Mammary epithelial cell (primary cell): ENCODE measurements at regions not wholly inside any gene's neighbourhood (a gene's known extent, or its start where the extent isn't known, plus 50 kb on each side); places are given as distances from the start of the nearest gene placed in this dataset.

ENCODE experiments used
- CTCF ChIP-seq, 2 donors: IDR thresholded peaks in 1 of 2; conservative IDR thresholded peaks in 1 of 2; 2 replicates each; pipeline ENCODE4 v1.5.1; 2011 to 2012; ENCODE audit warnings: inconsistent platforms in 2 of 2, low read length in 2 of 2, mild to moderate bottlenecking in 2 of 2, control low read depth in 1 of 2, low read depth in 1 of 2; ENCODE audit not compliant: insufficient read depth in 1 of 2; ENCODE audit errors: extremely low read depth in 1 of 2
- EZH2 ChIP-seq: IDR thresholded peaks from 2 replicates; pipeline ENCODE4 v1.6.1; 2012; ENCODE audit warnings: low read length, inconsistent platforms, borderline replicate concordance

- no peak for TF ChIP-seq CTCF (conservative IDR thresholded peaks at IDR 0.05 in 1 of 2, IDR thresholded peaks at IDR 0.05 in 1 of 2; ENCODE audit: extremely low read depth in 1 of 2, insufficient read depth in 1 of 2, low read depth in 1 of 2, low read length in 2 of 2)
- no peak for TF ChIP-seq EZH2
Measured at GRCh38 chr16:17885659-17886207, 415.0 kb upstream of the XYLT1 start.
